ENCODE measurements at regions not wholly inside any gene's neighbourhood (a gene's known extent, or its start where the extent isn't known, plus 50 kb on each side); places are given as distances from the start of the nearest gene placed in this dataset.
A peak's percentile ranks its signal among the peaks of the same experiment; 100 is the strongest.

- DNase-seq: peak; percentile 38
- in situ Hi-C loops (cut with HindIII; ENCODE audit: low pct_ligation_motif_present, low sequenced_read_pairs): no loop called here
- H3K4me3 ChIP-seq (ENCODE audit: low read depth, low read length): no peak overlapping the region
- TF ChIP-seq, protein P1, sequence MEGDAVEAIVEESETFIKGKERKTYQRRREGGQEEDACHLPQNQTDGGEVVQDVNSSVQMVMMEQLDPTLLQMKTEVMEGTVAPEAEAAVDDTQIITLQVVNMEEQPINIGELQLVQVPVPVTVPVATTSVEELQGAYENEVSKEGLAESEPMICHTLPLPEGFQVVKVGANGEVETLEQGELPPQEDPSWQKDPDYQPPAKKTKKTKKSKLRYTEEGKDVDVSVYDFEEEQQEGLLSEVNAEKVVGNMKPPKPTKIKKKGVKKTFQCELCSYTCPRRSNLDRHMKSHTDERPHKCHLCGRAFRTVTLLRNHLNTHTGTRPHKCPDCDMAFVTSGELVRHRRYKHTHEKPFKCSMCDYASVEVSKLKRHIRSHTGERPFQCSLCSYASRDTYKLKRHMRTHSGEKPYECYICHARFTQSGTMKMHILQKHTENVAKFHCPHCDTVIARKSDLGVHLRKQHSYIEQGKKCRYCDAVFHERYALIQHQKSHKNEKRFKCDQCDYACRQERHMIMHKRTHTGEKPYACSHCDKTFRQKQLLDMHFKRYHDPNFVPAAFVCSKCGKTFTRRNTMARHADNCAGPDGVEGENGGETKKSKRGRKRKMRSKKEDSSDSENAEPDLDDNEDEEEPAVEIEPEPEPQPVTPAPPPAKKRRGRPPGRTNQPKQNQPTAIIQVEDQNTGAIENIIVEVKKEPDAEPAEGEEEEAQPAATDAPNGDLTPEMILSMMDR (IDR thresholded peaks at IDR 0.05; ENCODE audit: low read depth, low read length, missing control alignments): no peak
- H3K27ac ChIP-seq: no peak overlapping the region
- no peaks in the 10 kb centered on the region for H3K36me3 ChIP-seq (replicated peaks)
- no peaks in the 10 kb centered on the region for H3K27me3 ChIP-seq (replicated peaks)
Measured at GRCh38 chr12:61808856-61809255, 451.3 kb upstream of the USP15 start.

GRCh38 chr12:61810486-61810885 lies 449.7 kb upstream of the USP15 start:
- in situ Hi-C loops (cut with HindIII; ENCODE audit: low pct_ligation_motif_present, low sequenced_read_pairs): no loop called here
- H3K27ac ChIP-seq: no peak overlapping the region
- DNase-seq: no peak
- TF ChIP-seq, protein P1 (IDR thresholded peaks at IDR 0.05; ENCODE audit: low read depth, low read length, missing control alignments): no peak
- H3K27me3 ChIP-seq (replicated peaks): no peaks in the 10 kb centered on the region
- H3K4me3 ChIP-seq (ENCODE audit: low read depth, low read length): no peak overlapping the region
- H3K36me3 ChIP-seq (replicated peaks): no peaks in the 10 kb centered on the region

- DNase-seq: peak; percentile 24
- no peaks in the 10 kb centered on the region for H3K36me3 ChIP-seq (replicated peaks)
- in situ Hi-C loops (cut with HindIII; ENCODE audit: low pct_ligation_motif_present, low sequenced_read_pairs): no loop called here
- H3K4me3 ChIP-seq (ENCODE audit: low read depth, low read length): no peak overlapping the region
- no peak overlapping the region for H3K27ac ChIP-seq
- TF ChIP-seq, protein P1 (IDR thresholded peaks at IDR 0.05; ENCODE audit: low read depth, low read length, missing control alignments): no peak
- H3K27me3 ChIP-seq (replicated peaks): no peaks in the 10 kb centered on the region
Measured at GRCh38 chr12:61821381-61821780, 438.8 kb upstream of the USP15 start.

DNA sequence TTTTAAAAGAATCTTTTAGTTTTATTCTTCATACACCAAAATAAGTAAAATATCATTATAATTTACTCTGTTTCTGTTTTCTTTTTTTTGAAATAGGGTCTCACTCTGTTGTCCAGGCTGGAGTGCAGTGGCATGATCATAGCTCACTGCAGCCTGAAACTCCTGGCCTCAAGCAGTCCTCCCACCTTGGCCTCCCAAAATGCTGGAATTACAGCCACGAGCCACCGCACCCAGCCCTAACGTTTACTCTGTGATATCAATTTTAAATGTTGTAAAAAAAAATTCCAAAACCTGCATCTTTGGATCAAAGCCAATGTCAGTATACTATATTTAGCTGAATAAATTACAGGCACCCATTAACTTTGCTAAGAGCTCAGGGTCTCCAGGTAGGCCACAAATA lies 437.1 kb upstream of the USP15 start:
- DNase-seq: no peak
- Histone ChIP-seq H3K36me3 (replicated peaks) (no peaks in the 10 kb centered on the region), H3K27me3 (replicated peaks) (no peaks in the 10 kb centered on the region), H3K4me3 (ENCODE audit: low read depth, low read length) (no peak overlapping the region), H3K27ac (no peak overlapping the region)
- in situ Hi-C loops (cut with HindIII; ENCODE audit: low pct_ligation_motif_present, low sequenced_read_pairs): no loop called here
- TF ChIP-seq, protein P1 (IDR thresholded peaks at IDR 0.05; ENCODE audit: low read depth, low read length, missing control alignments): no peak

DNA sequence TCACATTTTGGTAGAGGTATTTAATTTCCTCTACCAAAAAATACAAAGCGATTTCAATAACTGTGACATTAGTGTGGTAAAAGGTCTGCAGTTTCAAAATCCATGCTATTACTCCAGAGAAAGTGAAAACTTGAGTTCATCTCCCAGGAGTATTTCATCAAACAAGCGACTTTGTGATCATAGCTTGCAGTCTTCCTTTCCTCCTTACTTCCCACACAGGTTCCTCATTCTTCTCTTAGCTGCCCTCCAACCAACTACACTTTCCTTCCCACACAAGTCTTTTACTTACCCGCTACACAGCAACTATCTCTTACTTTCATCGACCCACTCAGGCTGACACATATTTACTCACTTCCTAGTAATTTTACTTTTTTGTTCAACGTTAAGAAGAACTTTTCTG lies 413.4 kb upstream of the USP15 start:
- Histone ChIP-seq H3K4me3 (ENCODE audit: low read depth, low read length) (no peak overlapping the region), H3K27me3 (replicated peaks) (no peaks in the 10 kb centered on the region), H3K36me3 (replicated peaks) (no peaks in the 10 kb centered on the region), H3K27ac (no peak overlapping the region)
- in situ Hi-C loops (cut with HindIII; ENCODE audit: low pct_ligation_motif_present, low sequenced_read_pairs): no loop called here
- DNase-seq: no peak
- TF ChIP-seq, protein P1 (IDR thresholded peaks at IDR 0.05; ENCODE audit: low read depth, low read length, missing control alignments): no peak

- Histone ChIP-seq H3K4me3 (ENCODE audit: low read depth, low read length) (no peak overlapping the region), H3K27me3 (replicated peaks) (no peaks in the 10 kb centered on the region), H3K36me3 (replicated peaks) (no peaks in the 10 kb centered on the region), H3K27ac (no peak overlapping the region)
- DNase-seq: no peak
- in situ Hi-C loops (cut with HindIII; ENCODE audit: low pct_ligation_motif_present, low sequenced_read_pairs): no loop called here
- TF ChIP-seq, protein P1 (IDR thresholded peaks at IDR 0.05; ENCODE audit: low read depth, low read length, missing control alignments): no peak
Measured at GRCh38 chr12:61848893-61849292, 411.3 kb upstream of the USP15 start.

Measured in brain microvascular endothelial cell (primary cell).